HG03558 (cell line): ENCODE measurements at regions not wholly inside any gene's neighbourhood (a gene's known extent, or its start where the extent isn't known, plus 50 kb on each side); places are given as distances from the start of the nearest gene placed in this dataset.

Source experiments
- ATAC-seq: cut with Tn5 transposase; IDR thresholded peaks from one replicate; pipeline ENCODE4 v1.9.1; 2021; ENCODE audit warnings: moderate number of reproducible peaks; ENCODE audit not compliant: unreplicated experiment; ENCODE audit errors: extremely low read depth

DNA sequence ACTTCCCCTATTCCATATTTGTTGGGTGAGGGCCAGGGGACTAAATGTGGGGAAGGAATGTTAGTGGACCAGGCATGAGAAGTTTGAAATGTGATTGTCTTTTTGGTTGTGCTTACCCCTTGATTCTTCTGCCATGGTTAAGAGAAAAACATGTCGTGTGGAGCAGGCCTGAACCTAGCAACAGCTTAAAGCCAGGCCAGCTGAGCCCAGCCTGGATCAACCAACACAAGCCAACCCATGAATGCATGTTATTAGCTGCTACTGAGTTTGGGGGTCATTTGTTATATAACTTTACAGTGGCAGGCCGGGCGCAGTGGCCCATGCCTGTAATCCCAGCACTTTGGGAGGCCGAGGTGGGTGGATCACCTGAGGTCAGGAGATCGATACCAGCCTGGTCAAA, 52.4 kb upstream of the TRIO start:
- no peak for ATAC-seq

DNA sequence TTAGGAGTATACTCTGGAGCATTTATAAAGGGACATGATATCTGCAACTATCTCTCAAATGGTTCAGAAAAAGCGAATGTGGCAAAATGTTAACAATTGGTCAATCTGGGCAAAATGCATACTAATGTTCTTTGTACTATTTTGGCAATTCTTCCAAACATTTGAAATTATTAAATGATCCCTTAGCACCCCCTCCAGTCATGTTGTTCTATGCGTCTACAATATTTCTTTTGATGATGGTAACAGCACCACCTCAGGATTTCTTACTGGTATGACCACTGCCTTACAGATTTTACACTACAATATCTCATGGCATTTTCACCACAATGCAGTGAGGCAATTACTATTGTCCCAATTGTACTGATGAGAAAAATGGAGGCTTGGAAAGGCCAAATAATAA, 52.9 kb upstream of the TRIO start:
- ATAC-seq: no peak

DNA sequence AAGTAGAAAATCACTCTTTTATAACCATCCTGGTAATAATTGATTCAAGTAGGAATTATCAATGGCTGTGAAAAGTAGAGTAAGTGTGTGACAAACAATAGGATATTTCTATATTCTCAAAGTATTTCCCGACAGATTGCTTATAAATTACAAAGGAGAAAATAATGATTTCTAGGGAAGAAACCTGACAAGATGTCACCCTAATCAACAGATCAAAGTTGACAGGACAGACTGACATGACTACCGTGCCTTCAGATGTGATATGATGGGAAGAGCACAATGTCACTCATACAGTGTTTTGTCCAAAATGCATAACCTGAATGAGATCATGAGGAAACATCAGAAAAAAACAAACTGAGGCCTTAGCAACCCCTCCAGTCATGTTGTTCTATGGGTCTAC, 53.9 kb upstream of the TRIO start:
- ATAC-seq: no peak

DNA sequence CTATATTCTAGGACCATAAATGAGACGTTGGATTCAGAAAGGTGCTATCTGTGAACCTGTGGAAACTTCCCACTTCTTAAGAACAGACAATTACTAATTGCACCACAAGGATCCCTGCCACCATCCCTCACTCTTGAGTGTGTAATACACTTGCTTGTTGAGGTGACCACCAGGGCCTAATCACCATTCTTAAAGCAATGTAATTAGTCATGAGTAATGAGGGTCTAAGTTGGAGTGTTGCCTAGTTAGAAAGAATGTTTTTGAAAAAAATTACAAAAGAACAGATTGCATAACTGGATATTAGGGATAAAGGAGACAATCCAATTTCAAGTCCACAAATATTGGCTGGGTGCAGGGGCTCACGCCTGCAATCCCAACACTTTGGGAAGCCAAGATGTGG, 56.9 kb upstream of the TRIO start:
- ATAC-seq: no peak

DNA sequence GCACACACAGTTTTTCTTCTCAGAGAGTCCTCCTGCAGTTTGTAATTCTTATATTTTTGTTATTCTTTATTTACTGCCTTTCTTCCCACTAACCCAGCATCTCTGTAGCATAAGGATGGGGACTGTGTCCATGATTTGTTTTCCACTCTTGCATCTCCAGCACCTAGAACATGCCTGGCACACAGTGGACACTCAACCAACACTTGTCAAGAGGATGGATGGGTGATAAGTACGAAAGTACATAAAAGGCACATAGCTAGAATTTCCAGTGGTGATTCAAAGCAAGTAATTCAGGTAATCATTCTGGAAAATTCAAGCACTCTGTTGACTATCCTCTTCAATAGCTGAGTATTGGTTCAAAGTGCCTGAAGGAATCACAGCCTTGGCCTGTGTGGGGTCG, 60.2 kb upstream of the TRIO start:
- no peak for ATAC-seq

DNA sequence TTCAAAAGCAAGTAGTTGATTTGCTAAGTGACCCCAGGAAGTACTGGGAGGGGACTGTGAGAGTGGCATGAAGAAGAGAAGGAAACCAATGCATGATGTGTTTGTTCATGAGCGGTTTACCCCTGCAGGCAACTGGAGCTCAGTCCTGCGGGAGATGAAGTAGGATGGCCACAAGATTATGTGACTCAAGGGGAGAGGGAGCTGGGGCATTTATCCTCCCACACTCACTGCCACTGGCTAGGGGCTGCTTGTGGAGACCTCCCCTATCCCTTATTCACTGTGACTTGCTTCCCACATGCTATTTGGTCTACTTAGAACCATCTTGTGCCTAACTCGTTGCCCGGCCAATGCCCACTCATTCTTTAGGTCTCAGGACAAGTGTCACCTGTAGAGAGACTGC, 60.6 kb upstream of the TRIO start:
- no peak for ATAC-seq

DNA sequence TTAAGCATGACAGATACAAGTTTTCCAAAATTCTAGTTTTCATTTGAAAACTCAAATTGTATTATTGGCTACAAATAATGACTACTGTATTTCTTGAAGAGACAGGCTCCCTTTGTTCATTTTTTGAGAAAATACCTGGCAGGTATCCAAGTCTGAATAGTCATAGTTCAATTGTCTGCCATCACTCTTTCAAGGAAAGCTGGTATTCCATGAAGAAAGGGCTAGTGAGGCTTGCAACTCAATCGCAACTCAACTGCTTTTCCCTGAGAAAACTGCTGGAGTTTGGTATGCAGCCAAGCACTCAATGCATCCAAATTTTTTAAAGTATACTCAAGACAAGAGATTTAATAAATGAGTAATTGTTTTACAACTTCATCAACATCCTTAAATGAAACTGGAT, 61.4 kb upstream of the TRIO start:
- no peak for ATAC-seq

DNA sequence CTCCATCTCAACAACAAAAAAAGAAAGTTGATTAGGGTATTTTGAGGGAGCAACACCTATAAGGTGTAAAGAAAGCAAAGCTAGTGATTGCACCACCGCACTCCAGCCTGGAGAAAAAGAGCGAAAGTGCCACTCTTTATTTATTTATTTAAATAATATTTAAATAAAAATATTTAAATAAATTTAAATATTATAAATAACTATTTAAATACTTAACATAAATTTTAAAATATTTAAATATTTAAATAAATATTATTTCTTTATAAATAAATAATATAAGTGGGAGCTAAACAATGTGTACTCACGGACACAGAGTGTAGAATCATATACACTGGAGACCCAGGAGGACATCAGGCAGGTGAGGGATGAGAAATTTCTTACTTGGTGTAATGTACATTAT, 64.4 kb upstream of the TRIO start:
- ATAC-seq: no peak

DNA sequence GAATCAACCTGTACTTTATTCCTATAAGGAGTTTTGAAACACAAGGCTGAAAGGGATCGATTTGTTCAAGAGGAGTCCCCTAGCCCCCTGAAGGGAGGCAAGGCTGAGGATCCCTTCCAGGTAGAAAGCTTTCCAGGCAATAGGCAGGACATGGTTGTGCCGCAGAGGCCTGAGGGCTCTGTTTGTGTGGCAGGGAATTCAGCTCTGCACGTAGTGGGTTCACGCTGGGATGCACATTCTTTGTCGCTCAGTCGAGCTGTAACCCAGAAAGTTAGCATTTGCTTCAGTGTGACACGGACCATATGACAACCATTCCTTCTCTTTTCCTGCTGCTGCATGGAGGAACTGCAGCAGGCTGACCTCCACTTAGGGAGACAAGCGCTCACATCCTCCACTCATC, 65.6 kb upstream of the TRIO start:
- ATAC-seq: no peak

DNA sequence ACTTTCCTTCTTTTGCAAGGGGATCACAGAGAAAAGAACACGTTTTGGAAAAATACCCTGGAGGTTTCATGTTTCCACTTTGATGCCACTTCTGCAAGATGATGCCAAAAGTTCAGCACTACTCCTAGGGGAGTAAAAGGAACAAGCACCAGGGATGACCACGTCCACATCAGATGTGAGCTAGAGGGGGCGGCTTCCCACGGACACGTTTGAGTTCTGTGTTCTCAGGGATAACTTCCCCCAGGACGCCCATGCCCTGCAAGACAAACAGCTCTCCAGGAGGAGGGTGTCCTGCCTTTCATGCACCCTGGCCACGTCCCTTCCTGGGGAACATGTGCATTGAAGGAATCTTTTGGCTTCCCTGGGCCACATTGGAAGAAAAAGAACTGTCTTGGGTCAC, 66.6 kb upstream of the TRIO start:
- ATAC-seq: no peak

DNA sequence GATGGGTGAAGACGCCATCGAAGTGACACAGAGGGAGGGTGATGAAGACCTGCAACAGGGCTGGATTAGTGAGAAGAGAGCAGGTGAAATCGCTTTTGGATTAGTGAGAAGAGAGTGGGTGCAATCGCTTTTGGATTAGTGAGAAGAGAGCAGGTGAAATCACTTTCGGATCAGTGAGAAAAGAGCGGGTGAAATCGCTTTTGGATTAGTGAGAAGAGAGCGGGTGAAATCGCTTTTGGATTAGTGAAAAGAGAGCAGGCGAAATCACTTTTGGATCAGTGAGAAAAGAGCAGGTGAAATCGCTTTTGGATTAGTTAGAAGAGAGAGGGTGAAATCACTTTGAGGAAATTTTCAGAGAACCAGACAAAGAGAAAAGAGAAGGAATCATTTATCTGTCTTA, 67.2 kb upstream of the TRIO start:
- no peak for ATAC-seq

DNA sequence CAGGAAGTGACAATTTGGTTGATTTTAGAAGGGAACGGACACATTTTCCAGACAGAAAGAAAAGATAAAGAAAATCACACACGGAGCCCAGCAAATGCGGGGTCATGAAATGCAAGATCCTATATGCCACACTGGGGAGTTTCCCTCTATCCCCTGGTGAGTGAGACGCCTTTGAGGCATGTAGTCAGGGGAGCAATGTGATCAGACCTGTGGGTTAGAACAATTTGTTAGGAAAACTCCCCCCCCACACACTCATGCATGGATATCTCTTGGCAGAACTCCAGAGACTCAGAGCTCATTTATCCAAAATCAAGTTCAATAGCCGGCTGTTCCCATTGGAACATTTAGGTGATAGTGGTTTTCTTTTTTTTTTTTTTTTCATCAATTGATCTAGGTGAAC, 71.7 kb upstream of the TRIO start:
- no peak for ATAC-seq

DNA sequence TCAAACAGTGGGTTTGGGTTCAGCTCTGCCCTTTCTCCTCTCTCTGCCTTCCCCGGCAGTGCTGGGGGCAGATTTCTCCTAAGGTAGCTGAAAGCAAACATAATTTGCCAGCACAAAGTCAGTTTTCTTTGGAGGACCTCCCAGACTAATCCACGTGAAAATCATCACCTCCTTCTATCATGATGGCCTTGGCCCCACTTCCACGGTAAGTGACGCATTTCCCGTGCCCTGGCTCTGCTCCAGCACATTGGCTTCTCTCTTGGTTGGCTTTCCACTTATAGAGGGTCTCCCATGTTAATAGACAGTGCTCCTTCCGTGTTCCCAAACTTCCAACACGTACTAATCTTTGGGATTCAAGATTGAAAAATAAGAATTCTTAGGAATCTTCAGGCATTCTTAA, 74.1 kb upstream of the TRIO start:
- no peak for ATAC-seq

DNA sequence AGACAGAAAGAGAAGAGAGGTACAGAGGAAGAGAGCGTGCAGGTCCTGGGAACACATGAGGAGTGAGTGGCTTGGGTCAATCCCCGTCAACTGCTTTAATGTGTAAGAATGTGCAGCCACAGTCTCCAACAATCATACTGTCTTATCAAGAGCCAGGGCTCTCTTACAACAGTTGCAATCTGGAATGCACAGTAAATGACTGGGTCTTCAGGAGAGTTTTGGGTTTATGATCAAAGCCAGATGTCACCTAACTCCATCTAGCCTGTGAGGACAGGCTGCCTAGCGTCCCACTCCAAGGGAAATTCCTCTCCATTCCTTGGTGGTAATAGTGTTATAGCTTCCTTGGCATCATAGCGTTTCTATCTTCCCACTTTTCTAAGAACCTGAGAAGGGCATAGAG, 75.0 kb upstream of the TRIO start:
- ATAC-seq: no peak

DNA sequence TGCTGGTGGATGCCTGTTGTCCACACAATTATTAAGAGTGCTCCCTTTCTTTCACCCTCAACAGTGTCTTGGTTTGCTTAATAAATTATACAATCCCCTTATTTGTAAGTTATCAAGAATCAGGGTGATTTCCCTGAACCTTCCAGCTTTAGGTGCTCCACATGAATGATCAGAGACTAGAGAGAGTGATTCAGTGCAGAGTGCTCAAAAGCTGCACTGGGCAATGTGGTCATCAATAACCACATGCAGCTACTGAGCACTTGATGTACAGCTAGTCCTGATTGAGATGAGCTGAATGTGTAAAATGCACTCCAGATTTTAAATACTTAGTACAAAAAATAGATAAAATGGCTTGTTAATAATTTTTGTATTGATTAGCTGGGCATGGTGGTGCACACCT, 76.8 kb upstream of the TRIO start:
- ATAC-seq: no peak

DNA sequence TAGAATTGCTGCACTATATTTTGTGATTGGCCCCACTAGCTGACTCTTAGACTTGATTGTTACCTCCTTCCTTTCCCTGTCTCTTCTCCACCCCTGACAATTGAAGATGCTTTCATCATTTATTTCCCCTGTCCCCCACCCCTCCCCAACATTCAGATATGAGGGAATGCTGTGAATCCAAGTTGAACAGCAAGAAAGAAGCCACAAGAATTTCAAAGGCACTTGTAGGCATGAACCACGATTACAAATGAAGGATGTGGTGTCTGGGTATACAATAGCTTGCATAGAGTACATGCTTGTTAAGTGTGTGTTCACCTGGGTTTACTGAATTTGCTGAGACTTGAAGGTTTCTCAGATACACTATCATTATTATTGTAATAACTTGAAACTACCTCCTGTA, 78.3 kb upstream of the TRIO start:
- ATAC-seq: no peak

DNA sequence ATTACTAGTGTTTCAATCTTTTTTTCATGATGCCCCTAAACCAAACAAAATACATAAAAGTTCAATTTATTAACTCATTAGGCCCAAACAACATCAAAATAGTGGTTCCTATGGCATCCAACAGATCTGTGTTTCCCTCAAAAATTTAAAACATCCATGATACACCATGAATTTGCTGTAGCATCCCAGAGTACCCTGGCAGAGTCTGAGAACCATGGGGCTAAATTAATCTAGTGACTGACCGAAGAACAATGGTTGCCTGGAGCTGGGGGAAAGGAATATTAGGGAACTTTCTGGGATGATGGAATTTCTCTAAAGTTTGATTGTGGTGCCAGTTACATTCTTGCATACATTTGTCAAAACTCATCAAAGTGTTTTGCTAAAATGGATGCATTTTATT, 79.5 kb upstream of the TRIO start:
- ATAC-seq: no peak

DNA sequence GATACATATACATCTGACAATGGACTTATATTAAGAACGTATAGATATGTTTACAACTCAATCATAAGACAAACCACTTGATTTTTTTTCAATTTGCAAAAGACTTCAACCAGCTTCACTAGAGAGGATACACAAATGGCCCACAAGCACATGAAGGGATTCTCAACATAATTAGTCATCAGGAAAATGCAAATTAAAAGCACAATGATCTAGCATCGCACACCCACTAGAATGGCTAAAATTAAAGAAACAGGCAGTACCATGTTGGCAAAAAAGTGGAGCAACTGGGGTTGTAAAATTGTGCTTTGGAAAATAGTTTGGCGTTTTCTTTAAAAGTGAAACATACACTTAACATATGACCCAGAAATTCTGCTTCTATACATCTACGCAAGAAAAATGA, 80.0 kb upstream of the TRIO start:
- no peak for ATAC-seq

DNA sequence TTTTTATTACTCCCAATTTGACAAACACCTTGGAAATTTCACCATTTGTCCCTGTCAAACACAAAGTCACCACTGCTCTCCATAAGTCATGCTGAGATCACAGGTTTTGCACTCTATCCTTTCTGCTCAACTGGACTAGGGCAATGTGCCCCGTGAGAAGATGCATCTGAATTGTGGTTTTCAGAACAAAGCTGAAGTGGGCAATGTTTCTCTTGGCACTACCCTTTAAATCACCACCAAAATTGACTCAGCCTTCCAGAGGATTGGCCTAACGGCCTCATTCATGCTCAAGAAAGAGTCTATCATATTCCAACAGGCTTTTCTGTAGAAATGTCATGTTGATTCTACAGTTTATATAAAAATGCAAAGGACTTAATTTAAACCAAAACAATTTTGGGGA, 81.0 kb upstream of the TRIO start:
- ATAC-seq: no peak

DNA sequence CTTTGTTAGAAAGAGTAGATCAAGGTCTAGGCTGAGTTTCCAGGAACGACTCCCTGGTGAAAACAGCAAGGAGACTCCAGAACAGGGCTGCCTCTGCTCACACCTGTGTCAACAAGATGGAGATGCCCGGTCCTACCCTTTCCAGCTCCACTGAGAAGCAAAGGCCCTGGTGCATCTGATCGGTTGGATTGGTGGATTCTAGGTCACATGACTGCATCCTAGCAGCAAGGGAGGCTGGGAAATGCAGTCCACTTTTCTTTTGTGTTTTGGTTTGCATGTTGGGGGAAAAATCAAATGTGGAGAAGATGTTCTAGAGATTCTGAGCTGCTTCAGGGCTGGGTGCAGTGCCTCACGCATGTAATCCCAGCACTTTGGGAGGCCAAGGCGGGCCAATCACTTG, 82.0 kb upstream of the TRIO start:
- ATAC-seq: no peak

DNA sequence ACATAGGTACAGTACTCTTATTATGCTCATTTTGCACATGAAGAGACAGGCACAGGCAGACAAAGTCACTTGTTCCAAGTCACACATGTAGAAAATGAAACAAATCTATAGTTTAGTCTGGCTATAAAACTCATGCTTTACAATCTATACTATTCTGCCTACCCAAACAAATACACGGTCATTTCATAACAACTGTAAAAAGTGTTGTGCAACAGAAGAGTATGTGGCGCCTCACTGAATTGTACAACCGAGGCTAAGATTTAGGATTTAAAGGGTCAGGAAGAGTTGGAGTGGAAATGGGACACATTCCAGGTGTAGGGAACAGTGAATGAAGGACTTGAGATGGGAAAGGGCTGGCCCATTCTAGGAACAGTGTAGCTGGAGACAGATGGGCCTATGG, 82.9 kb upstream of the TRIO start:
- ATAC-seq: no peak

DNA sequence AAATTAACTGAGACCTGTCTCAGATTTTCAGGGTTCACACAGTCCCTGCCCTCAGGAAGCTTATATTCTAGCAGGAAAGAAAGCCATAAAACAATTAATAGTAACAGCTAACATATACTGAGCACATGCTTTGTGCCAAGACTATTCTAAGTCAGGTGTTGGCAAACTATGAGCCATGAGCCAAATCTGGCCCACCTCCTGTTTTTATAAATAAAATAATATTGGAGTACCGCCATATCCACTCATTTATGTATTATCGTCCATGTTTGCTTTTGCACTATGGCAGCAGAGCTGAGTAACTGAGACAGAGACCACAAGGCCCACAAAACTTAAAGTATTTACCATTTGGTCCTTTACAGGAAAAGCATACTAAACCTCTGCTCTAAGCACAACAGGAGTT, 83.3 kb upstream of the TRIO start:
- ATAC-seq: no peak

DNA sequence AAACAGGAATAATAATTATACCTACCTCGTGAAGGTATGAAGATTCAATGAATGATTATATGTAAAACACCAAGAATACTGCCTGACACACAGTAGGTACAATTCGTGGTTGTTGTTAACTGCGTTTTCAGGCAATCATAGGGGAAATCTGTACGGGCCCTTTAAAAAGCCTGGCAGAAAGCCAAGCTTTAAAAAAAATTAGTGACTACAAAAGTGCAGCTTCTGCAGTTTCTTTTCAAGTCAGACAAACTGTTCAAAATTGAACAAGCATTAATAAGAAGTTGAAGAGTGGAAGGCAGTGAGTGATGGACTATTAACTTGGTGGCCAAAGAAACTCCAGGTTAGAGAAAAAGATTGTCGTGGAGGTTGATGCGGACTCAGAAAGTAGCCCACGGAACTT, 85.9 kb upstream of the TRIO start:
- ATAC-seq: no peak

DNA sequence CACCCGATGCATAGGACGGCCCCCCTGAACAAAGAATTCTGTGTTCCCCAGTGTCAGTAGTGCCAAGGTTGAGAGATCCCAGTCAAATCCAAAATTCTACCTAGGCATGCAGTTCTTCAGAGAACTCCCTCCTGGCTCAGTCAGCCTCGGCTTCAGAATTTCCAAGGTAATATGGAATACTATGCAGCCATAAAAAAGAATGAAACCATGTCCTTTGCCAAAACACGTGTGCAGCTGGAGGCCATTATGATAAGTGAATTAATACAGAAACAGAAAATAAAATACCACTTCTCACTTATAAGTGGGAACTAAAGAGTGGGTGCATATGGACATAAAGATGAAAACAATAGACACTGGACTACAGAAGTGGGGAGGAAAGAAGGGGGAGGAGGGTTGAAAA, 87.1 kb upstream of the TRIO start:
- ATAC-seq: no peak
